ENCODE measurements at regions not wholly inside any gene's neighbourhood (a gene's known extent, or its start where the extent isn't known, plus 50 kb on each side); places are given as distances from the start of the nearest gene placed in this dataset.
"Not testable (repeated sequence)": the region's sequence is repeated elsewhere in the genome, so short reads cannot be mapped to it uniquely, and the experiment has no call there.

DNA sequence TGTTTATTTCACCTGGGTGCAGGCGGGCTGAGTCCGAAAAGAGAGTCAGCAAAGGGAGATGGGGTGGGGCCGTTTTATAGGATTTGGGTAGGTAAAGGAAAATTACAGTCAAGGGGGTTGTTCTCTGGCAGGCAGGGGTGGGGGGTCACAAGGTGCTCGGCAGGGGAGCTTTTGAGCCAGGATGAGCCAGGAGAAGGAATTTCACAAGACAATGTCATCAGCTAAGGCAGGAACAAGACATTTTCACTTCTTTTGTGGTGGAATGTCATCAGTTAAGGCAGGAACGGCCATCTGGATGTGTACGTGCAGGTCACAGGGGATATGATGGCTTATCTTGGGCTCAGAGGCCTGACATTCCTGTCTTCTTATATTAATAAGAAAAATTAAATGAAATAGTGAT is 115.8 kb upstream of the KCNJ3 start:
- TF ChIP-seq, protein P1, sequence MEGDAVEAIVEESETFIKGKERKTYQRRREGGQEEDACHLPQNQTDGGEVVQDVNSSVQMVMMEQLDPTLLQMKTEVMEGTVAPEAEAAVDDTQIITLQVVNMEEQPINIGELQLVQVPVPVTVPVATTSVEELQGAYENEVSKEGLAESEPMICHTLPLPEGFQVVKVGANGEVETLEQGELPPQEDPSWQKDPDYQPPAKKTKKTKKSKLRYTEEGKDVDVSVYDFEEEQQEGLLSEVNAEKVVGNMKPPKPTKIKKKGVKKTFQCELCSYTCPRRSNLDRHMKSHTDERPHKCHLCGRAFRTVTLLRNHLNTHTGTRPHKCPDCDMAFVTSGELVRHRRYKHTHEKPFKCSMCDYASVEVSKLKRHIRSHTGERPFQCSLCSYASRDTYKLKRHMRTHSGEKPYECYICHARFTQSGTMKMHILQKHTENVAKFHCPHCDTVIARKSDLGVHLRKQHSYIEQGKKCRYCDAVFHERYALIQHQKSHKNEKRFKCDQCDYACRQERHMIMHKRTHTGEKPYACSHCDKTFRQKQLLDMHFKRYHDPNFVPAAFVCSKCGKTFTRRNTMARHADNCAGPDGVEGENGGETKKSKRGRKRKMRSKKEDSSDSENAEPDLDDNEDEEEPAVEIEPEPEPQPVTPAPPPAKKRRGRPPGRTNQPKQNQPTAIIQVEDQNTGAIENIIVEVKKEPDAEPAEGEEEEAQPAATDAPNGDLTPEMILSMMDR (IDR thresholded peaks at IDR 0.05), result not testable (repeated sequence)
- TF ChIP-seq NFE2L2 (conservative IDR thresholded peaks at IDR 0.05; ENCODE audit: low read length); MAFK (IDR thresholded peaks at IDR 0.05; ENCODE audit: partially characterized antibody); SMC3 (IDR thresholded peaks at IDR 0.05); HDAC2 (IDR thresholded peaks at IDR 0.05); FOSL2 (IDR thresholded peaks at IDR 0.05); FOSL2 (CRISPR knock-in tag; IDR thresholded peaks at IDR 0.05): not testable (repeated sequence)

Measured in A549 (cell line).